LNCaP clone FGC (cell line): ENCODE measurements at regions not wholly inside any gene's neighbourhood (a gene's known extent, or its start where the extent isn't known, plus 50 kb on each side); places are given as distances from the start of the nearest gene placed in this dataset.

Experiments
- DNase-seq: peaks from one replicate; pipeline ENCODE4 v3.0.0-alpha.2; 2011; ENCODE audit warnings: low read depth
- H3K4me3 ChIP-seq: 2 replicates; pipeline ENCODE4 v1.5.1; 2011; ENCODE audit warnings: mild to moderate bottlenecking, low read depth, low read length, control low read depth
- CTCF ChIP-seq: IDR thresholded peaks from 2 replicates; pipeline ENCODE4 v1.5.1; 2012; ENCODE audit warnings: mild to moderate bottlenecking; ENCODE audit not compliant: control insufficient read depth, insufficient read depth; ENCODE audit errors: extremely low read depth

DNA sequence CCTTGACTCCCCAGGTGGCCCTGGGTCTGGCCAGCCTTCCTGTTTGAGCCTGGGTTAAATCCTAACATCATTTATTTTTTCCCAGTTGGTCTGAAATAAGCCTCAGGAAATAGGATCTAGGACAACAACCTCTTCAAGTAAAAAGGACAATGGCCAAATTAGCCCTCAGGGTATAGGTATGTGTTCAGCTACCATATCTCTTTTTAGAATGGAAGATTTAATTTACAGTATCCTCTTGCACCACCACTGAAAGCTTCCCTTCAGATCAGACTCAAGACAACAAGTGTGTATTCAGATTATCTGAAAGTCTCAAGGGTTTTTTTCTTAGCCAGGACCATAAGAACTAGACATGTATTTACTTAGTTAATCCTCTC is 61.6 kb upstream of the CXCR4 start:
- TF ChIP-seq CTCF: no peak
- no peak overlapping the region for H3K4me3 ChIP-seq
- no peak for DNase-seq

GRCh38 chr2:136178941-136179601 is 61.1 kb upstream of the CXCR4 start:
- no peak for DNase-seq
- H3K4me3 ChIP-seq: no peak overlapping the region
- TF ChIP-seq CTCF: no peak

- TF ChIP-seq CTCF: no peak
- no peak for DNase-seq
- no peak overlapping the region for H3K4me3 ChIP-seq
Measured at GRCh38 chr2:136175868-136176267, 57.9 kb upstream of the CXCR4 start.

DNA sequence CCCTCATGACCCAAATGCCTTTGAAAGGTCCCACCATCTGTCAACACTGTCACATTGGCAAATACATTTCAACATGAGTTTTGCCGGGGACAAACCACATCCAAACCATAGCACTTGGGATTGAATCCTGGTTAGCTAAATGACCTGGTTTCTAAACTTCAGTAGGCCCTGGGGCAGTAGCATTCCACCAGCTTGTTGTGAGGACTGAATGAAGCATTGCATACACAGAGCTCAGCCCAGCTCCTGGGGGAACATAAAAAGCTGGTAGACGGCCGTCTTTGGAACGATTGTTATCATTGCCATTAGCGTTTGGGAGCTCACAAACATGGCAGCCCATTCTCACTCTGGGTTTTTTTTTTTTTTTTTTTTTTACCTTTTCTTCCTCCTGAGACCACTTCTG is 57.5 kb upstream of the CXCR4 start:
- no peak for DNase-seq
- H3K4me3 ChIP-seq: no peak overlapping the region
- no peak for TF ChIP-seq CTCF

- no peak for DNase-seq
- TF ChIP-seq CTCF: no peak
- no peak overlapping the region for H3K4me3 ChIP-seq
Measured at GRCh38 chr2:136173126-136173525, 55.2 kb upstream of the CXCR4 start.

- H3K4me3 ChIP-seq: no peak overlapping the region
- DNase-seq: no peak
- no peak for TF ChIP-seq CTCF
Measured at GRCh38 chr2:136171223-136171622, 53.3 kb upstream of the CXCR4 start.

GRCh38 chr2:136168720-136169119 is 50.8 kb upstream of the CXCR4 start:
- no peak overlapping the region for H3K4me3 ChIP-seq
- no peak for TF ChIP-seq CTCF
- no peak for DNase-seq
